HEK293 (cell line): ENCODE measurements at regions not wholly inside any gene's neighbourhood (a gene's known extent, or its start where the extent isn't known, plus 50 kb on each side); places are given as distances from the start of the nearest gene placed in this dataset.

ENCODE experiments used
- CTCF ChIA-PET: fragments of 350-600 bp; formaldehyde crosslinking; extraction: SDS; loops from one replicate; lab custom pipeline; 2021; ENCODE audit warnings: antibody characterized with exemption; lab: Yijun Ruan, JAX
- POLR2A ChIA-PET: fragments of 300-600 bp; formaldehyde crosslinking; extraction: SDS; loops from one replicate; lab custom pipeline; 2020; ENCODE audit warnings: antibody characterized with exemption, inconsistent platforms; lab: Yijun Ruan, JAX
- H3K27ac ChIP-seq: fragments of 200-500 bp; sonication (Bioruptor generic); 2 replicates; pipeline ENCODE4 v1.5.1; 2014; ENCODE audit warnings: low read depth, low read length, control low read depth, inconsistent platforms; ENCODE audit errors: extremely low read depth
- H3K36me3 ChIP-seq, 2 experiments: fragments of 200-500 bp in 1 of 2; sonication (Bioruptor generic) in 1 of 2; 1 replicate in 1 of 2; 2 replicates in 1 of 2; pipeline ENCODE4 v1.5.1; 2014 to 2017; ENCODE audit warnings: inconsistent platforms in 2 of 2, low read length in 2 of 2; ENCODE audit not compliant: control insufficient read depth in 2 of 2, insufficient read depth in 1 of 2
- H3K4me1 ChIP-seq: fragments of 200-500 bp; sonication (Bioruptor generic); 2 replicates; pipeline ENCODE4 v1.5.1; 2014; ENCODE audit warnings: mild to moderate bottlenecking, low read length, inconsistent platforms; ENCODE audit not compliant: control insufficient read depth, insufficient read depth
- H3K4me3 ChIP-seq: 2 replicates; pipeline ENCODE4 v1.5.1; 2011; ENCODE audit warnings: low read depth, mild to moderate bottlenecking, control low read depth, low read length, moderate library complexity
- H3K9me3 ChIP-seq: fragments of 200-500 bp; sonication (Bioruptor generic); 2 replicates; pipeline ENCODE4 v1.5.1; 2014; ENCODE audit warnings: low read depth, low read length, inconsistent platforms; ENCODE audit not compliant: control insufficient read depth, insufficient read depth
- GFI1B ChIP-seq: fragments of 450-650 bp; formaldehyde crosslinking; IDR thresholded peaks from 2 replicates; pipeline ENCODE4 v1.5.1; 2016; ENCODE audit warnings: missing biosample characterization, missing genetic modification characterization
- GLI4 ChIP-seq: fragments of 450-650 bp; formaldehyde crosslinking; IDR thresholded peaks from 2 replicates; pipeline ENCODE4 v1.5.1; 2016; ENCODE audit warnings: missing biosample characterization, missing genetic modification characterization
- KLF10 ChIP-seq: fragments of 450-650 bp; IDR thresholded peaks from 2 replicates; pipeline ENCODE4 v1.5.1; 2018; ENCODE audit warnings: missing biosample characterization, mild to moderate bottlenecking, missing genetic modification characterization
- PRDM1 ChIP-seq: fragments of 450-650 bp; formaldehyde crosslinking; IDR thresholded peaks from 2 replicates; pipeline ENCODE4; 2016; ENCODE audit warnings: missing biosample characterization, missing genetic modification characterization
- SETDB1 ChIP-seq: IDR thresholded peaks from one replicate; pipeline ENCODE4 v1.6.1; 2017; ENCODE audit warnings: mild to moderate bottlenecking, low read length, moderate library complexity, mixed read lengths; ENCODE audit not compliant: insufficient read length
- TRIM28 ChIP-seq: IDR thresholded peaks from 2 replicates; pipeline ENCODE4 v1.6.1; 2011; ENCODE audit warnings: low read length, control low read depth, borderline replicate concordance
- ZBTB17 ChIP-seq: fragments of 450-650 bp; formaldehyde crosslinking; IDR thresholded peaks from 2 replicates; pipeline ENCODE4 v1.5.1; 2016; ENCODE audit warnings: missing biosample characterization, missing genetic modification characterization
- ZBTB8A ChIP-seq: fragments of 450-650 bp; formaldehyde crosslinking; IDR thresholded peaks from 2 replicates; pipeline ENCODE4 v1.5.1; 2016; ENCODE audit warnings: missing biosample characterization, missing genetic modification characterization
- ZNF138 ChIP-seq: fragments of 450-650 bp; formaldehyde crosslinking; IDR thresholded peaks from 2 replicates; pipeline ENCODE4 v1.5.1; 2016; ENCODE audit warnings: missing biosample characterization, missing genetic modification characterization, borderline replicate concordance
- ZNF292 ChIP-seq: fragments of 450-650 bp; formaldehyde crosslinking; IDR thresholded peaks from 2 replicates; pipeline ENCODE4 v1.5.1; 2016; ENCODE audit warnings: low read depth, missing biosample characterization, missing genetic modification characterization, borderline replicate concordance
- ZNF433 ChIP-seq: fragments of 450-650 bp; formaldehyde crosslinking; IDR thresholded peaks from 2 replicates; pipeline ENCODE4 v1.5.1; 2016; ENCODE audit warnings: missing biosample characterization, missing genetic modification characterization, low read depth
- ZNF561 ChIP-seq: fragments of 450-650 bp; IDR thresholded peaks from 2 replicates; pipeline ENCODE4 v1.5.1; 2018; ENCODE audit warnings: missing biosample characterization, missing genetic modification characterization, borderline replicate concordance
- ZNF624 ChIP-seq: fragments of 450-650 bp; formaldehyde crosslinking; IDR thresholded peaks from 2 replicates; pipeline ENCODE4 v1.5.1; 2017; ENCODE audit warnings: missing biosample characterization, missing genetic modification characterization
- ZNF76 ChIP-seq: fragments of 450-650 bp; formaldehyde crosslinking; IDR thresholded peaks from 2 replicates; pipeline ENCODE4; 2016; ENCODE audit warnings: low read depth, missing biosample characterization, missing genetic modification characterization, borderline replicate concordance
- ZSCAN30 ChIP-seq: fragments of 450-650 bp; IDR thresholded peaks from 2 replicates; pipeline ENCODE4 v1.5.1; 2018; ENCODE audit warnings: missing biosample characterization, mild to moderate bottlenecking, missing genetic modification characterization, moderate library complexity
- ZXDB ChIP-seq: fragments of 450-650 bp; formaldehyde crosslinking; IDR thresholded peaks from 2 replicates; pipeline ENCODE4 v1.5.1; 2016; ENCODE audit warnings: missing biosample characterization, missing genetic modification characterization
- TF ChIP-seq, protein P1 (sequence below): fragments of 450-650 bp; formaldehyde crosslinking; IDR thresholded peaks from 2 replicates; pipeline ENCODE4 v1.5.1; 2016; ENCODE audit warnings: missing biosample characterization, missing genetic modification characterization
- TF ChIP-seq, protein P2 (sequence below): sonication (generic); formaldehyde crosslinking; IDR thresholded peaks from 2 replicates; pipeline ENCODE4 v1.8.1; 2022; ENCODE audit warnings: mild to moderate bottlenecking, moderate library complexity, missing genetic modification reagents
- TF ChIP-seq, protein P3 (sequence below): fragments of 450-650 bp; formaldehyde crosslinking; IDR thresholded peaks from 2 replicates; pipeline ENCODE4 v1.5.1; 2016; ENCODE audit warnings: missing biosample characterization, missing genetic modification characterization, borderline replicate concordance

DNA sequence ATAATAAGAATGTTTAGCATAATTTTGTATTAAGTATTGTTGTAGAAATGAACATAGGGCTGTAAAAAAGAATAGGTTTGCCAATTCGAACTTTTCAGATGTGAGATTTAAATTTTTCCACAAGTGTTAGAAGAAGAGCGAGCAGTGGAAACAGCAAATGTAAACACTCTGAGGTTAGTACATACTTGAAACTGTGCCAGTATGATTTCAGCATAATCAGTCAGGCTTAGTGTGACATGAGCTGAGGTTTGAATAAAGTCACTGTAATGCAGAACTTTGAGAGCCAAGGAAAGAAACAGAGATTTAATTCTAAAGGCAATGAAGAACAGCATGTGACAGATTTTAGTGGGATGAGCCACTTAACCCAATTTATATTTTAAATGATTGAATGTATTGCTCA lies 2166.4 kb downstream of the PCDH9 start (continued):
- TF ChIP-seq ZSCAN30 (tag by site-specific recombination), result no peak
- no peak for TF ChIP-seq ZNF76 (tag by site-specific recombination)
- TF ChIP-seq TRIM28, result peak; percentile 42; the same call in 1 of the 2 replicates
- no peak for TF ChIP-seq PRDM1

DNA sequence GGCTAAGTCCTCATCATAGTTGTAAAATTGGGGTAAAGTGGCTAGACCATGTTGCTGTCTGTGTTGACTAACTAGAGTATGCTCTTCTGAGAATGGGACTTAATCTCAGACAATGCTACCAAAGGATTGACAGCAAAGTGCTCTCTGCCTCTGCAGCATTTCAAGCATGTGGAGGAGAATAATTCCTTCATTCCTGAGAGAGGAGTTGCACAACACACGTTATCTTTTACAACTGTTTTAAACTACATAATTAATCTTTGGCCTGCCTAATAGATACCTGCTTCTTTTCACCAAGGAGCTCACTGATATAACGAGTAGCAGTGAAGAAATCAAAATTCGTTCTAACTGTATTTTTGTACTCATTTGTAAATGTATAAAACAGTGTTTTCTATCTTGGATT lies 2172.2 kb downstream of the PCDH9 start:
- Histone ChIP-seq H3K4me3 (no peak overlapping the region), H3K36me3 (no peaks in the 10 kb centered on the region), H3K9me3 (no peaks in the 10 kb centered on the region), H3K4me1 (no peaks in the 10 kb centered on the region), H3K27ac (no peak overlapping the region)
- ChIA-PET POLR2A (no interaction called here), CTCF (no interaction called here)
- TF ChIP-seq ZNF292 (tag by site-specific recombination) (no peak), KLF10 (tag by site-specific recombination) (no peak), ZNF624 (tag by site-specific recombination) (no peak)

DNA sequence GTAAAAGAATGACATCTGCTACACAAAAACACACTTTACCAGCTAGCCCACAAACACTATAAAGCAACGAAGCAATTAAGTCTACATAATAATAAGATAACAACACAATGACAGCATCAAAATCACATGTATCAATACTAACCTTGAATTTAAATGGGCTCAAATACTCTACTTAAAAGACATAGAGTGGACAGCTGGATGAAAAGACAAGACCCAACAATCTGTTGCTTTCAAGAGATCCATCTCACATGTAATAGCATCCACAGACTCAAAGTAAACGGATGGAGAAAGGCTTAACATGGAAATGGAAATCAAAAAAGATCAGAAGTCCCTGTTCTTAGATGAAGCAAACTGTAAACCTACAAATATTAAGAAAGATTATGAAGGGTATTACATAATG lies 2175.9 kb downstream of the PCDH9 start:
- H3K27ac ChIP-seq, result no peak overlapping the region
- H3K4me3 ChIP-seq, result no peak overlapping the region
- TF ChIP-seq ZXDB (tag by site-specific recombination), result no peak
- peak; percentile 93 for TF ChIP-seq SETDB1
- TF ChIP-seq, all 188 proteins: peak for 1
- CTCF ChIA-PET, result no interaction called here
- POLR2A ChIA-PET, result no interaction called here
- Histone ChIP-seq H3K36me3 (no peaks in the 10 kb centered on the region), H3K9me3 (no peaks in the 10 kb centered on the region), H3K4me1 (no peaks in the 10 kb centered on the region)

DNA sequence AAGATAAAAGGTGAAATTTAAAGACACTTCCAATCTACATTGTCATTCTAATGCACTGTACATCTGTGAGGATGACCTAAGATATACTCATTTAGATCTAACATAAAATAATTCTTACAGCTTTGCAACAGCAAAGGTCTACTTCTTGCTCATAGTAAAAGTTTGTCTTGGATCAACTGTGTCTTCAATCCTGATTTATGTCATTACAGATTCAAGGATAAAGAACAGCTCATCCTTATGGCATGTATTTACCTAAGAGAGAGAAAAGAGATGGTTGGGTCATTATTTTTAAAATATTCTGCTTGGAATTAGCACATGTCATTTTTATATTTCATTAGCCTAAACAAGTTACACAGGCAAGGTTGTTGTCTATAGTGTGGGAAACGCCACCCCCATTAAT lies 2193.1 kb downstream of the PCDH9 start:
- ChIA-PET CTCF (no interaction called here), POLR2A (no interaction called here)
- no peak overlapping the region for H3K27ac ChIP-seq
- no peaks in the 10 kb centered on the region for H3K9me3 ChIP-seq
- TF ChIP-seq ZBTB8A (tag by site-specific recombination) (no peak), ZBTB17 (tag by site-specific recombination) (no peak), ZNF561 (no peak), ZNF433 (no peak), GLI4 (tag by site-specific recombination) (no peak), GFI1B (no peak), ZNF138 (no peak)
- TF ChIP-seq, protein P1, sequence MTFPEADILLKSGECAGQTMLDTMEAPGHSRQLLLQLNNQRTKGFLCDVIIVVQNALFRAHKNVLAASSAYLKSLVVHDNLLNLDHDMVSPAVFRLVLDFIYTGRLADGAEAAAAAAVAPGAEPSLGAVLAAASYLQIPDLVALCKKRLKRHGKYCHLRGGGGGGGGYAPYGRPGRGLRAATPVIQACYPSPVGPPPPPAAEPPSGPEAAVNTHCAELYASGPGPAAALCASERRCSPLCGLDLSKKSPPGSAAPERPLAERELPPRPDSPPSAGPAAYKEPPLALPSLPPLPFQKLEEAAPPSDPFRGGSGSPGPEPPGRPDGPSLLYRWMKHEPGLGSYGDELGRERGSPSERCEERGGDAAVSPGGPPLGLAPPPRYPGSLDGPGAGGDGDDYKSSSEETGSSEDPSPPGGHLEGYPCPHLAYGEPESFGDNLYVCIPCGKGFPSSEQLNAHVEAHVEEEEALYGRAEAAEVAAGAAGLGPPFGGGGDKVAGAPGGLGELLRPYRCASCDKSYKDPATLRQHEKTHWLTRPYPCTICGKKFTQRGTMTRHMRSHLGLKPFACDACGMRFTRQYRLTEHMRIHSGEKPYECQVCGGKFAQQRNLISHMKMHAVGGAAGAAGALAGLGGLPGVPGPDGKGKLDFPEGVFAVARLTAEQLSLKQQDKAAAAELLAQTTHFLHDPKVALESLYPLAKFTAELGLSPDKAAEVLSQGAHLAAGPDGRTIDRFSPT (tag by site-specific recombination), result no peak
- TF ChIP-seq, protein P2, sequence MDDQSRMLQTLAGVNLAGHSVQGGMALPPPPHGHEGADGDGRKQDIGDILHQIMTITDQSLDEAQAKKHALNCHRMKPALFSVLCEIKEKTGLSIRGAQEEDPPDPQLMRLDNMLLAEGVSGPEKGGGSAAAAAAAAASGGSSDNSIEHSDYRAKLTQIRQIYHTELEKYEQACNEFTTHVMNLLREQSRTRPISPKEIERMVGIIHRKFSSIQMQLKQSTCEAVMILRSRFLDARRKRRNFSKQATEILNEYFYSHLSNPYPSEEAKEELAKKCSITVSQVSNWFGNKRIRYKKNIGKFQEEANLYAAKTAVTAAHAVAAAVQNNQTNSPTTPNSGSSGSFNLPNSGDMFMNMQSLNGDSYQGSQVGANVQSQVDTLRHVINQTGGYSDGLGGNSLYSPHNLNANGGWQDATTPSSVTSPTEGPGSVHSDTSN (CRISPR knock-in tag), result no peak
- TF ChIP-seq, protein P3, sequence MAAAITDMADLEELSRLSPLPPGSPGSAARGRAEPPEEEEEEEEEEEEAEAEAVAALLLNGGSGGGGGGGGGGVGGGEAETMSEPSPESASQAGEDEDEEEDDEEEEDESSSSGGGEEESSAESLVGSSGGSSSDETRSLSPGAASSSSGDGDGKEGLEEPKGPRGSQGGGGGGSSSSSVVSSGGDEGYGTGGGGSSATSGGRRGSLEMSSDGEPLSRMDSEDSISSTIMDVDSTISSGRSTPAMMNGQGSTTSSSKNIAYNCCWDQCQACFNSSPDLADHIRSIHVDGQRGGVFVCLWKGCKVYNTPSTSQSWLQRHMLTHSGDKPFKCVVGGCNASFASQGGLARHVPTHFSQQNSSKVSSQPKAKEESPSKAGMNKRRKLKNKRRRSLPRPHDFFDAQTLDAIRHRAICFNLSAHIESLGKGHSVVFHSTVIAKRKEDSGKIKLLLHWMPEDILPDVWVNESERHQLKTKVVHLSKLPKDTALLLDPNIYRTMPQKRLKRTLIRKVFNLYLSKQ (tag by site-specific recombination), result no peak
- no peaks in the 10 kb centered on the region for H3K36me3 ChIP-seq
- no peaks in the 10 kb centered on the region for H3K4me1 ChIP-seq
- H3K4me3 ChIP-seq, result no peak overlapping the region
